Fibroblast of skin of abdomen (primary cell): ENCODE measurements at regions not wholly inside any gene's neighbourhood (a gene's known extent, or its start where the extent isn't known, plus 50 kb on each side); places are given as distances from the start of the nearest gene placed in this dataset.

Experiments used
- DNase-seq: peaks from one replicate; pipeline ENCODE4 v3.0.0-alpha.2; 2013

- DNase-seq = no peak
Observed at GRCh38 chr9:117485176-117485575, 70.3 kb upstream of the ASTN2 start.

- DNase-seq = no peak
Observed at GRCh38 chr9:117480729-117481128, 65.9 kb upstream of the ASTN2 start.

GRCh38 chr9:117480253-117480652 lies 65.4 kb upstream of the ASTN2 start:
- no peak for DNase-seq

GRCh38 chr9:117473293-117473692 lies 58.4 kb upstream of the ASTN2 start:
- DNase-seq = no peak

GRCh38 chr9:117470902-117471301 lies 56.0 kb upstream of the ASTN2 start:
- no peak for DNase-seq

GRCh38 chr9:117470455-117470854 lies 55.6 kb upstream of the ASTN2 start:
- no peak for DNase-seq

- no peak for DNase-seq
Observed at GRCh38 chr9:117466111-117466510, 51.3 kb upstream of the ASTN2 start.

- DNase-seq = no peak
Observed at GRCh38 chr9:117465706-117466105, 50.8 kb upstream of the ASTN2 start.

- no peak for DNase-seq
Observed at GRCh38 chr9:117464941-117465616, 50.2 kb upstream of the ASTN2 start.
